ENCODE measurements at regions not wholly inside any gene's neighbourhood (a gene's known extent, or its start where the extent isn't known, plus 50 kb on each side); places are given as distances from the start of the nearest gene placed in this dataset.

GRCh38 chr13:105338006-105338405, 1197.5 kb downstream of the EFNB2 start:
- TF ChIP-seq, protein P1, sequence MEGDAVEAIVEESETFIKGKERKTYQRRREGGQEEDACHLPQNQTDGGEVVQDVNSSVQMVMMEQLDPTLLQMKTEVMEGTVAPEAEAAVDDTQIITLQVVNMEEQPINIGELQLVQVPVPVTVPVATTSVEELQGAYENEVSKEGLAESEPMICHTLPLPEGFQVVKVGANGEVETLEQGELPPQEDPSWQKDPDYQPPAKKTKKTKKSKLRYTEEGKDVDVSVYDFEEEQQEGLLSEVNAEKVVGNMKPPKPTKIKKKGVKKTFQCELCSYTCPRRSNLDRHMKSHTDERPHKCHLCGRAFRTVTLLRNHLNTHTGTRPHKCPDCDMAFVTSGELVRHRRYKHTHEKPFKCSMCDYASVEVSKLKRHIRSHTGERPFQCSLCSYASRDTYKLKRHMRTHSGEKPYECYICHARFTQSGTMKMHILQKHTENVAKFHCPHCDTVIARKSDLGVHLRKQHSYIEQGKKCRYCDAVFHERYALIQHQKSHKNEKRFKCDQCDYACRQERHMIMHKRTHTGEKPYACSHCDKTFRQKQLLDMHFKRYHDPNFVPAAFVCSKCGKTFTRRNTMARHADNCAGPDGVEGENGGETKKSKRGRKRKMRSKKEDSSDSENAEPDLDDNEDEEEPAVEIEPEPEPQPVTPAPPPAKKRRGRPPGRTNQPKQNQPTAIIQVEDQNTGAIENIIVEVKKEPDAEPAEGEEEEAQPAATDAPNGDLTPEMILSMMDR (conservative IDR thresholded peaks at IDR 0.05; ENCODE audit: low read depth, low read length): no peak
- no peak for TF ChIP-seq EZH2 (IDR thresholded peaks at IDR 0.05; ENCODE audit: low read length, unreplicated experiment)
- no peak for TF ChIP-seq EZH2phosphoT487 (IDR thresholded peaks at IDR 0.05; ENCODE audit: borderline replicate concordance, low read length)
